ENCODE measurements at regions not wholly inside any gene's neighbourhood (a gene's known extent, or its start where the extent isn't known, plus 50 kb on each side); places are given as distances from the start of the nearest gene placed in this dataset.

DNA sequence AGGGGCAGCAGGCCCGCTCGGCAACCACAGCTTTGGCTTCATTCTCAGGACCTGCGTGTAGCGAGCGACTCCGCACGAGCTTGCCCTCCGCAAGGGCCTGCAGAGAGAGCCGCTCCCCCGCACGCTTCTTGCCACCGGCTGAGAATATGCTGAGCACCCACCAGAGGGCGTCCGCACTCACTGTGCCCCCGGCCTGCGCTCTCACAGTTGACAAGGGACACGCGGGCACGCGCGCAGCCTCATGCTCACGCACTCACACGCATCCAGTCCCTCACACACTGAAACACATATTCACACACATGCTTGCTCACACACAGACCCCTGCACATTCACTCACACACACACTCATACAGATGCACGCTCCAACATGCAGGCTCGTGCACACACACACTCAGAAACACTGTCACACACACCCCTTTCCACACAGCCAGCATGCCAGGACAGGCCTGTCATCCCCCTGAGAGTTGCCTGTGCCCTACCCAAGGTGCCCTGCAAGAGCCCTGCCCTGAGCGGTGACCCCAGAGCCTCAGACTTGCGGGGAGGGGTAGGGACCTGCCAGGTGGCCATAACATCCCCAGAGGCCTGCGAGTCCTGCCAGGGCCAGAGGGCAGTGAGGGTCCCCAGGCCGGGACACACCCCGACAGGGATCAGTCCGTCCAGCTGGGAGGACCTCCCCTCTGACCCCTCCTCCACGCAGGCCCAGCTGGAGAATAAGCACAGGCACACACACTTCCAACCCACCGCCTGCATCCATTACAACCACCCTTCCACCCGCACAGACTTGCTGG is 174.1 kb downstream of the BMP7 start:
- H3K9me3 ChIP-seq = peaks cover 0 to 4% (median 0%) of the 10 kb centered on the region in 11 donors
- ATAC-seq (peak; percentile 39 to 80 (median 76)), DNase-seq (peak; percentile 24 to 65)
- H3K4me3 ChIP-seq = no peak overlapping the region
- intact Hi-C loops (cut with DNase I) = loop anchor here in 8 of 10 donors (1.0 to 10.0 kb wide), 9 partner anchors 72 to 402 kb away; partner anchors contain the start of gene BMP7 (in 2 of the 8)
- H3K4me1 ChIP-seq = peaks cover 0 to 5% (median 0%) of the 10 kb centered on the region in 9 donors
- TF ChIP-seq, protein P1, sequence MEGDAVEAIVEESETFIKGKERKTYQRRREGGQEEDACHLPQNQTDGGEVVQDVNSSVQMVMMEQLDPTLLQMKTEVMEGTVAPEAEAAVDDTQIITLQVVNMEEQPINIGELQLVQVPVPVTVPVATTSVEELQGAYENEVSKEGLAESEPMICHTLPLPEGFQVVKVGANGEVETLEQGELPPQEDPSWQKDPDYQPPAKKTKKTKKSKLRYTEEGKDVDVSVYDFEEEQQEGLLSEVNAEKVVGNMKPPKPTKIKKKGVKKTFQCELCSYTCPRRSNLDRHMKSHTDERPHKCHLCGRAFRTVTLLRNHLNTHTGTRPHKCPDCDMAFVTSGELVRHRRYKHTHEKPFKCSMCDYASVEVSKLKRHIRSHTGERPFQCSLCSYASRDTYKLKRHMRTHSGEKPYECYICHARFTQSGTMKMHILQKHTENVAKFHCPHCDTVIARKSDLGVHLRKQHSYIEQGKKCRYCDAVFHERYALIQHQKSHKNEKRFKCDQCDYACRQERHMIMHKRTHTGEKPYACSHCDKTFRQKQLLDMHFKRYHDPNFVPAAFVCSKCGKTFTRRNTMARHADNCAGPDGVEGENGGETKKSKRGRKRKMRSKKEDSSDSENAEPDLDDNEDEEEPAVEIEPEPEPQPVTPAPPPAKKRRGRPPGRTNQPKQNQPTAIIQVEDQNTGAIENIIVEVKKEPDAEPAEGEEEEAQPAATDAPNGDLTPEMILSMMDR (IDR thresholded peaks at IDR 0.05) = peak; percentile 42 to 78 (median 71)
- no peaks in the 10 kb centered on the region for H3K36me3 ChIP-seq
- H3K27ac ChIP-seq = no peak overlapping the region
- H3K27me3 ChIP-seq = peaks cover 0 to 40% (median 11%) of the 10 kb centered on the region in 7 donors
- WGBS, 2 donors = 22 to 25% methylated on average over 34 of the region's 34 CpGs

DNA sequence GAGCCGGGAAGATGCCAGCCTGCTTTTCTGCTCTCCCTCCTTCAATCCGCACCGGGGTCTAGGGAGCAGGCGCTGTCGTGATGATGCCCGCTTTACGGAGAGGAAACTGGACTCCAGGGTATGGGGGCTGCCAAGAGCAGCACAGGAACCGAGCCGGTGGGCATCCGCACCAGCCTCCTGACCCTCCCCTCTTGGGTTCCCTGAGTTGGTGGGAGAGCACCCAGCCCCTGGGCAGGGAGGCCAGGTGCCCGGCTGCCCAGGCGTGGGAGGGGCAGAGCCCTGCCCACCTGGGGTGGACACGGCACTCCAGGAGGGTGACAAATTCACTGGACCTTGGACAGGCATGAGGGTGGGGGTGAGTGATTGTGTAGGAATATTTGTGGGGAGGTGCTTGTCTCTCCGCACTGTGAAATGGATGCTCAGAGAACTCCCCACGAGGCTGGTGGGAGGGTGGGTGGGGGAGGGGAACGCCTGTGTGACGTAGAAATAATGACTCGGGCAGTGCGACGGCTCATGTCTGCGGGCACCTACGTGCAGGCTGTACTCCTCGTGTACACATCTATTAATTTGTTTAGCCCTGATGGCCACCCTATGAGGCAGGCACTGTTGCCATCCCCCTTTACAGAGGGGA is 173.4 kb downstream of the BMP7 start:
- H3K4me3 ChIP-seq = no peak overlapping the region
- DNase-seq (no peak), ATAC-seq (no peak)
- 77 to 82% methylated on average over 23 of the region's 23 CpGs for WGBS, 2 donors
- H3K27me3 ChIP-seq = peaks cover 0 to 37% (median 11%) of the 10 kb centered on the region in 7 donors
- intact Hi-C loops (cut with DNase I) = loop anchor here in 8 of 10 donors (1.0 to 10.0 kb wide), 9 partner anchors 72 to 402 kb away; partner anchors contain the start of gene BMP7 (in 2 of the 8)
- no peak overlapping the region for H3K27ac ChIP-seq
- TF ChIP-seq, protein P1 (IDR thresholded peaks at IDR 0.05) = no peak
- peaks cover 0 to 5% (median 0%) of the 10 kb centered on the region in 9 donors for H3K4me1 ChIP-seq
- no peaks in the 10 kb centered on the region for H3K36me3 ChIP-seq
- no peaks in the 10 kb centered on the region for H3K9me3 ChIP-seq

DNA sequence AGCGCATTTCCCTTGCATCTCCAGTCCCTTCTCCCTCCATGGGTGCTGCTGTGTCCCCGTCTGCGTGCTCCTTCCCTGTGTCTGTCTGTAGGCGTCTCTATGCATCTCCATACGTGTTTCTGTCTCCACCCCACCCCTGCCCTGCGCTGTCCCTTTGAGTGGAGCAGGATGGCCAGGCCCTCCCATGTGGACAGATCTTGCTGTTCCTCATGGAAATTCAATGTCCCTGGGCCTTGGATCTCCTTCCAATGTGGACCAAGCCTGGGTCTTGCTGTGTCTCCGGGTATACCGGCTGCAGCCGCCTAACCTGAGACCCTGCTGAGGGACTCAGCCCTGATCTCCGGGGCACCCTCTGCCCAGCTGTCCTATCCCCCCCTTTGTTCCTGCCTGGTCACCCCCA is 172.7 kb downstream of the BMP7 start:
- Histone ChIP-seq H3K4me1 (peaks cover 0 to 5% (median 0%) of the 10 kb centered on the region in 9 donors), H3K4me3 (no peak overlapping the region), H3K9me3 (no peaks in the 10 kb centered on the region), H3K27ac (no peak overlapping the region), H3K36me3 (no peaks in the 10 kb centered on the region), H3K27me3 (peaks cover 0 to 30% (median 10%) of the 10 kb centered on the region in 7 donors)
- DNase-seq (no peak), ATAC-seq (no peak)
- TF ChIP-seq, protein P1 (IDR thresholded peaks at IDR 0.05) = no peak
- WGBS, 2 donors = 87 to 91% methylated on average over 10 of the region's 10 CpGs
- intact Hi-C loops (cut with DNase I) = loop anchor here in 7 of 10 donors (2.0 to 10.0 kb wide), 8 partner anchors 71 to 401 kb away; partner anchors contain the start of gene BMP7 (in 2 of the 7)

DNA sequence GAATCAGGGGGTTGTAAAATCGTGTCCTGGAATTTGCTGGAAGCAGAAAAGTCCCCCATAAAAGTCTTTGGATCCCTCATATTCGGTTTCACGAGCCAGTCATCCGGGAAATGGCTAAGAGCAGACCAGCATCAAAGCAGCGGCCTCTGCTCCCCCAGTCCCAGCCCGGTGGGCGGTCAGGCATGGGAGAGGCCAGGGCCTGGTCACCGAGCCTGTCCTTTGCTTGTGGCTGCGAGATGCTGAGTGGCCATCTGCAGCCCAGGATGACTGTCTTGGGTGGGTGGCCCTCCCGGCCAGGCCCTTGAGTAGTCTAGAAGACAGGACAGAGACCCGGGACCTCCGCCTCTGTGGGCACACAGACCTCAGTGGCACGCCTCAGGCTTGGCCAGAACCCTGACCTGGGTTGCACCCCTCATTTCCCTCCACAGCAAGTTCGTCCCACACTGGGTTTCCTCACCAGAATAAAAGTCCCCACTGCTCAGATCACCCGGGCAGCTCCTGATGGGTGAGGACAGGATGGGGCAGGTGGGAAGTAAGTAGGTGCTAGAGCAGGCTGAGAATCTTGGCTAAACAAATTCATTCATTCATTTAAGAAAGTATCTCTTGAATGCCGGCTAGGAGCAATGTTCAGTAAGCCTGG is 172.1 kb downstream of the BMP7 start:
- no peaks in the 10 kb centered on the region for H3K36me3 ChIP-seq
- 82 to 90% methylated on average over 16 of the region's 16 CpGs for WGBS, 2 donors
- no peak for DNase-seq
- H3K9me3 ChIP-seq = no peaks in the 10 kb centered on the region
- H3K27ac ChIP-seq = no peak overlapping the region
- H3K4me3 ChIP-seq = no peak overlapping the region
- H3K27me3 ChIP-seq = peaks cover 0 to 30% (median 8%) of the 10 kb centered on the region in 7 donors
- peaks cover 0 to 5% (median 0%) of the 10 kb centered on the region in 9 donors for H3K4me1 ChIP-seq
- ATAC-seq = no peak
- TF ChIP-seq, protein P1 (IDR thresholded peaks at IDR 0.05) = no peak
- intact Hi-C loops (cut with DNase I) = loop anchor here in 7 of 10 donors (5.0 to 10.0 kb wide), 7 partner anchors 70 to 400 kb away; partner anchors contain the start of gene BMP7 (in 2 of the 7)
